ENCODE measurements at regions not wholly inside any gene's neighbourhood (a gene's known extent, or its start where the extent isn't known, plus 50 kb on each side); places are given as distances from the start of the nearest gene placed in this dataset.

- TF ChIP-seq, protein P1, sequence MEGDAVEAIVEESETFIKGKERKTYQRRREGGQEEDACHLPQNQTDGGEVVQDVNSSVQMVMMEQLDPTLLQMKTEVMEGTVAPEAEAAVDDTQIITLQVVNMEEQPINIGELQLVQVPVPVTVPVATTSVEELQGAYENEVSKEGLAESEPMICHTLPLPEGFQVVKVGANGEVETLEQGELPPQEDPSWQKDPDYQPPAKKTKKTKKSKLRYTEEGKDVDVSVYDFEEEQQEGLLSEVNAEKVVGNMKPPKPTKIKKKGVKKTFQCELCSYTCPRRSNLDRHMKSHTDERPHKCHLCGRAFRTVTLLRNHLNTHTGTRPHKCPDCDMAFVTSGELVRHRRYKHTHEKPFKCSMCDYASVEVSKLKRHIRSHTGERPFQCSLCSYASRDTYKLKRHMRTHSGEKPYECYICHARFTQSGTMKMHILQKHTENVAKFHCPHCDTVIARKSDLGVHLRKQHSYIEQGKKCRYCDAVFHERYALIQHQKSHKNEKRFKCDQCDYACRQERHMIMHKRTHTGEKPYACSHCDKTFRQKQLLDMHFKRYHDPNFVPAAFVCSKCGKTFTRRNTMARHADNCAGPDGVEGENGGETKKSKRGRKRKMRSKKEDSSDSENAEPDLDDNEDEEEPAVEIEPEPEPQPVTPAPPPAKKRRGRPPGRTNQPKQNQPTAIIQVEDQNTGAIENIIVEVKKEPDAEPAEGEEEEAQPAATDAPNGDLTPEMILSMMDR (IDR thresholded peaks at IDR 0.05; ENCODE audit: partially characterized antibody, unreplicated experiment), result no peak
- Mint-ChIP-seq H3K4me1 (ENCODE audit: low read depth, unreplicated experiment) (no peaks in the 10 kb centered on the region), H3K36me3 (ENCODE audit: unreplicated experiment) (peaks cover 3% of the 10 kb centered on the region), H3K4me3 (ENCODE audit: unreplicated experiment) (no peak overlapping the region), H3K9me3 (ENCODE audit: unreplicated experiment) (peaks cover 39% of the 10 kb centered on the region), H3K27ac (ENCODE audit: unreplicated experiment) (no peak overlapping the region), H3K27me3 (ENCODE audit: unreplicated experiment) (peaks cover 6% of the 10 kb centered on the region)
- DNase-seq, result peak; percentile 3
These were observed 270.7 kb downstream of the ALG10 start for GRCh38 chr12:34292736-34293625.

- TF ChIP-seq, protein P1 (IDR thresholded peaks at IDR 0.05; ENCODE audit: partially characterized antibody, unreplicated experiment), result no peak
- Mint-ChIP-seq H3K4me3 (ENCODE audit: unreplicated experiment) (no peak overlapping the region), H3K4me1 (ENCODE audit: low read depth, unreplicated experiment) (no peaks in the 10 kb centered on the region), H3K27ac (ENCODE audit: unreplicated experiment) (no peak overlapping the region), H3K36me3 (ENCODE audit: unreplicated experiment) (peaks cover 10% of the 10 kb centered on the region), H3K9me3 (ENCODE audit: unreplicated experiment) (peaks cover 36% of the 10 kb centered on the region), H3K27me3 (ENCODE audit: unreplicated experiment) (peaks cover 8% of the 10 kb centered on the region)
- no peak for DNase-seq
These were observed 271.8 kb downstream of the ALG10 start for GRCh38 chr12:34294137-34294536.

GRCh38 chr12:34294671-34295365 lies 272.5 kb downstream of the ALG10 start:
- DNase-seq, result peak; percentile 5
- Mint-ChIP-seq H3K4me1 (ENCODE audit: low read depth, unreplicated experiment) (no peaks in the 10 kb centered on the region), H3K36me3 (ENCODE audit: unreplicated experiment) (peaks cover 13% of the 10 kb centered on the region), H3K4me3 (ENCODE audit: unreplicated experiment) (no peak overlapping the region), H3K27me3 (ENCODE audit: unreplicated experiment) (peaks cover 12% of the 10 kb centered on the region), H3K9me3 (ENCODE audit: unreplicated experiment) (peaks cover 39% of the 10 kb centered on the region), H3K27ac (ENCODE audit: unreplicated experiment) (no peak overlapping the region)
- TF ChIP-seq, protein P1 (IDR thresholded peaks at IDR 0.05; ENCODE audit: partially characterized antibody, unreplicated experiment), result no peak

DNA sequence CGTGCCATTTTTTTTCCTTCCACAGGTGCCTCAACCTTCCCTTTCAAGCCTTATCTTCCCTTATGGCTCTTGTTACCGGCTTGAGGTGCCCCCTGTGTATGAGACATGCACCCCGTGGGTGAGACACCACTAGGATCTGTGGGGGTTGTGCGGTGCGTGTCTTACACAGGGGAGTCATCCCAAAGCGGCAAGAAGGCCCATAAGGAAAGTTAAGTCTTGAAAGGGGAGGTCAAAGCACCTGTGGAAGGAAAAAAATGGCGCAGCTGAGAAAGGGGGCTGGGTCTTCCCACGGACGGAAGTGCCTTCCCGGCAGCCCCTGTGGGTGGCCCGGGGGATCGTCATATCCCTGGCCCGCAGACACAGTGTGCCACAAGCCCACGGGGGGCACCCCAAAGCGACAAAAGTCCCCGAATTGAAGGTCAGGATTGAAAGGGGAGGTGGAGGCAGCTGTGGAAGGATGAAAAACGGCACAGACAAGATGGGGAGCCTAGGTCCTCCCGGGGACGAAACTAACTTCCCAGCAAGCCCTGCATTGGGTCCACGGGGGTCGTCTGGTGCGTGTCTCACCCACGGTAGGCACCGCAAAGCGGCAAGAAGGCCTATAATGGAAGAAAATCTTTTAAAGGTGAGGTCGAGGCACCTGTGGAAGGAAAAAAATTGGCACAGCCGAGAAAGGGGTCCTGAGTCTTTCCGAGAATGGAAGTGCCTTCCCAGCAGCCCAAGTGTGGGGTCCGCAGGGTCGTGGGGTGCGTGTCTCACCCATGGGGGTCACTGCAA lies 273.3 kb downstream of the ALG10 start:
- TF ChIP-seq, protein P1 (IDR thresholded peaks at IDR 0.05; ENCODE audit: partially characterized antibody, unreplicated experiment), result no peak
- Mint-ChIP-seq H3K27me3 (ENCODE audit: unreplicated experiment) (peaks cover 14% of the 10 kb centered on the region), H3K9me3 (ENCODE audit: unreplicated experiment) (peaks cover 38% of the 10 kb centered on the region), H3K27ac (ENCODE audit: unreplicated experiment) (no peak overlapping the region), H3K36me3 (ENCODE audit: unreplicated experiment) (peaks cover 19% of the 10 kb centered on the region), H3K4me1 (ENCODE audit: low read depth, unreplicated experiment) (no peaks in the 10 kb centered on the region), H3K4me3 (ENCODE audit: unreplicated experiment) (no peak overlapping the region)
- DNase-seq, result no peak
